Type B pancreatic cell (in vitro differentiated cells): ENCODE measurements at regions not wholly inside any gene's neighbourhood (a gene's known extent, or its start where the extent isn't known, plus 50 kb on each side); places are given as distances from the start of the nearest gene placed in this dataset.

Source experiments
- DNase-seq: peaks from one replicate; pipeline ENCODE4 v3.0.0; 2021; ENCODE audit warnings: mixed read lengths; ENCODE audit not compliant: unreplicated experiment; ENCODE audit errors: extremely low spot score
- H3K27ac Mint-ChIP-seq: 2 replicates; pipeline ENCODE4 v1.8.0; 2021; ENCODE audit warnings: mild to moderate bottlenecking, mixed read lengths
- H3K27me3 Mint-ChIP-seq: 2 replicates; pipeline ENCODE4 v1.8.0; 2021; ENCODE audit warnings: mixed read lengths
- H3K36me3 Mint-ChIP-seq: 2 replicates; pipeline ENCODE4 v1.8.0; 2021; ENCODE audit warnings: mixed read lengths
- H3K4me1 Mint-ChIP-seq: one replicate; pipeline ENCODE4 v1.8.0; 2021; ENCODE audit warnings: mixed read lengths; ENCODE audit not compliant: unreplicated experiment
- H3K4me3 Mint-ChIP-seq: 2 replicates; pipeline ENCODE4 v1.8.0; 2021; ENCODE audit warnings: mild to moderate bottlenecking, mixed read lengths
- H3K9me3 Mint-ChIP-seq: 2 replicates; pipeline ENCODE4 v1.8.0; 2021; ENCODE audit warnings: mixed read lengths
- TF ChIP-seq, protein P1 (sequence below): fragments of 200-600 bp; sonication (generic); conservative IDR thresholded peaks from 2 replicates; pipeline ENCODE4 v1.5.0; 2021; ENCODE audit warnings: antibody characterized with exemption, mild to moderate bottlenecking

DNA sequence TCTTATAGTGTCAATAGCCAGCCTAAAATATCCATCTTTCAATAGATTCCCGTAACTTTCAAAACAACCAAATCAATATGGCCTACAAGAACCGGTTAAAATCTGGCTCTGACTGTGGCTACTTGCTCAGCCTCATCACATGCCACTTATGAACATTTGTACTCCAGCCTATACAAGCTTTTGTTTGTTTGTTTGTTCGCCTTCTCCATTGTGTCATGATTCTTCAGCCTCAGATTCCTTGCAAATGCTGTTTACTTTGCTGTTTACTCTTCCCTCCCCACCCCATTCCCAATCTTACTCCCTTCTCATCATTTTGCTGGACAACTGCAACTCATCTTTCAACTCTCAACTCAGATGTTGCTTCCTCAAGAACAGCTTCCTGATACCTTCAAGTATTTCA, 161.2 kb downstream of the CAPZA3 start:
- no peak overlapping the region for H3K27ac Mint-ChIP-seq
- H3K4me1 Mint-ChIP-seq: no peaks in the 10 kb centered on the region
- H3K9me3 Mint-ChIP-seq: peaks cover 7% of the 10 kb centered on the region
- no peak overlapping the region for H3K4me3 Mint-ChIP-seq
- no peaks in the 10 kb centered on the region for H3K36me3 Mint-ChIP-seq
- no peak for DNase-seq
- TF ChIP-seq, protein P1, sequence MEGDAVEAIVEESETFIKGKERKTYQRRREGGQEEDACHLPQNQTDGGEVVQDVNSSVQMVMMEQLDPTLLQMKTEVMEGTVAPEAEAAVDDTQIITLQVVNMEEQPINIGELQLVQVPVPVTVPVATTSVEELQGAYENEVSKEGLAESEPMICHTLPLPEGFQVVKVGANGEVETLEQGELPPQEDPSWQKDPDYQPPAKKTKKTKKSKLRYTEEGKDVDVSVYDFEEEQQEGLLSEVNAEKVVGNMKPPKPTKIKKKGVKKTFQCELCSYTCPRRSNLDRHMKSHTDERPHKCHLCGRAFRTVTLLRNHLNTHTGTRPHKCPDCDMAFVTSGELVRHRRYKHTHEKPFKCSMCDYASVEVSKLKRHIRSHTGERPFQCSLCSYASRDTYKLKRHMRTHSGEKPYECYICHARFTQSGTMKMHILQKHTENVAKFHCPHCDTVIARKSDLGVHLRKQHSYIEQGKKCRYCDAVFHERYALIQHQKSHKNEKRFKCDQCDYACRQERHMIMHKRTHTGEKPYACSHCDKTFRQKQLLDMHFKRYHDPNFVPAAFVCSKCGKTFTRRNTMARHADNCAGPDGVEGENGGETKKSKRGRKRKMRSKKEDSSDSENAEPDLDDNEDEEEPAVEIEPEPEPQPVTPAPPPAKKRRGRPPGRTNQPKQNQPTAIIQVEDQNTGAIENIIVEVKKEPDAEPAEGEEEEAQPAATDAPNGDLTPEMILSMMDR: no peak
- no peaks in the 10 kb centered on the region for H3K27me3 Mint-ChIP-seq

DNA sequence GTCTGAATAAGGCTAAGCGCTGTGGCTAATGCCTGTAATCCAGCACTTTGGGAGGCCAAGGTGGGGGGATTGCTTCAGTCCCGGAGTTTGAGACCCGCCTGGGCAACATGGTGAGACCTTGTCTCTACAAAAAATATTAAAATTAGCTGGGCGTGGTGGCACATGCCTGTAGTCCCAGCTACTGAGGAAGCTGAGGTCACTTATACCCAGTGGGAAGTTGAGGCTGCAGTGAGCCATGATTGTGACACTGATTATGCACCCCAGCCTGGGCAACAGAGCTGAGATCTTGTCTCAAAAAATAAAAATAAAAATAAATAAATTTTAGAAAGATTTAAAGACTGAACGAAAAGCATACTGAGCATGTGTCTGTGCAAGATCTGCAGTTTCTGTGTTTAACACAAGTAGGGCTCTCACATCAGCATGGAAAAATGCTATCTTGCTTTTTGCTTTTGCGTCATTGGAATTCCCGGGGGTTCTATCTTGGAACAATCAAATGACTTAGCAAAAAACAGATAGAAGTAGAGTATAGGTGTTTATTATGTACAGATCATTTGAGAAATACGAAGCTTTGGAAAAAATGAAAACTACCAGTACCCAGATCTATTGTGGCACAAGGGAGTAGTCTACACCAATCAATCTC, 161.9 kb downstream of the CAPZA3 start:
- H3K4me3 Mint-ChIP-seq: no peak overlapping the region
- H3K4me1 Mint-ChIP-seq: no peaks in the 10 kb centered on the region
- H3K27me3 Mint-ChIP-seq: no peaks in the 10 kb centered on the region
- no peaks in the 10 kb centered on the region for H3K36me3 Mint-ChIP-seq
- TF ChIP-seq, protein P1: no peak
- no peak for DNase-seq
- H3K27ac Mint-ChIP-seq: no peak overlapping the region
- H3K9me3 Mint-ChIP-seq: peaks cover 3% of the 10 kb centered on the region

DNA sequence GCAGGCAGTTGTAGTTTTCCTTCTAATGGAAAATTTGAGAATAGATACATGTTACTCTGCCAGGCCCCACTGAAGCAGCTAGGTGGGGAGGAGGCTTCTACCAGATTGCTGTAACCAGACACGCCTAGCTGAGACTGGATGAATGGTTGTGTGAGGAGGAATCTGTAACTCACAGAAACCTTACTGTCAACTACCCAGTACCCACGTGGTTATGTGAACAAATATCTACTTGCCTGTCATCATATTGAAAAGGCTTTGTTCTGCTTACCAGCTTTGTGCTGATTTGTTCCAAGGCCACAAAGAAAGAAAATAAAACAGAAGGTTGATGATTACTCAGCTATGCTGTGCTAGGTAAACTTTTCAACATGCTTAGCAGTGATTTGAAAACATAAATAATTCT, 167.2 kb downstream of the CAPZA3 start:
- no peaks in the 10 kb centered on the region for H3K9me3 Mint-ChIP-seq
- no peak for DNase-seq
- TF ChIP-seq, protein P1: no peak
- H3K4me1 Mint-ChIP-seq: peaks cover 5% of the 10 kb centered on the region
- H3K4me3 Mint-ChIP-seq: no peak overlapping the region
- no peaks in the 10 kb centered on the region for H3K36me3 Mint-ChIP-seq
- H3K27me3 Mint-ChIP-seq: no peaks in the 10 kb centered on the region
- H3K27ac Mint-ChIP-seq: no peak overlapping the region

DNA sequence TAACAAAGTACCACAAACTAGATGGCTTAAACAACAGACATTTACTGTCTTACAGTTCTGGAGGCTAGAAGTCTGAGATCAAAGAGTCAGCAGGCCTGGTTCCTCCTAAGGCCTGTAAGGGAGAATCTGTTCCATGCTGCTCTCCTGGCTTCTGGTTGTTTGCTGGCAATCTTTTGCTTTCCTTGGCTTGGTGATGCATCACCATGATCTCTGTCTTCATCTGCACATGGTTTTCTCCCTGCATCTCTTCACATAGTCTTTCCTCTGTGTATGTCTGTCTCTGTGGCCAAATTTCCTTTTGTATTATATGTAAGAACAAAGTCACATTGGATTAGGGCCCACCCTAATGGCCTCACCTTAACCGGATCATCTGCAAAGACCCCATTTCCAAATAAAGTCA, 168.5 kb downstream of the CAPZA3 start:
- TF ChIP-seq, protein P1: no peak
- Mint-ChIP-seq H3K27ac (no peak overlapping the region), H3K9me3 (no peaks in the 10 kb centered on the region), H3K4me3 (no peak overlapping the region), H3K36me3 (no peaks in the 10 kb centered on the region), H3K27me3 (no peaks in the 10 kb centered on the region), H3K4me1 (peaks cover 5% of the 10 kb centered on the region)
- DNase-seq: no peak

DNA sequence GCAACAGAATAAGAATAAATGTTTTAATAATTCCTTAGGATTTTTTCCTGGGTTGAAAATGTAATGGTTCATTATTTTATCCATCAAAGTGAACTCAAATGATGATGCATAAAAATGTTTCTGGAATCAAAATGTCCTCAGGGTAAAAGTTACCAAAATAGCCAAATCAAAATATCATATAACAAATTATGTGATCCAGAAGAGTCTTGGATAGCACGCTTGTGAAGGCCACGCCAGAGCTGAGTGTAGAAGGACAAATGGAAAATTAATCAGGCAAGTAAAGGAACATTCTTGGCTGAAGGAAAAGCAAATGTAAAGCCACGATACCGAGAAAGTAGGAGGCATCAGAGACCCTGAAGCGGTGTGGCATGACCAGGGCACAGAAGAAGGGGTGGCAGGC, 169.2 kb downstream of the CAPZA3 start:
- H3K9me3 Mint-ChIP-seq: no peaks in the 10 kb centered on the region
- no peak overlapping the region for H3K4me3 Mint-ChIP-seq
- no peaks in the 10 kb centered on the region for H3K27me3 Mint-ChIP-seq
- peaks cover 5% of the 10 kb centered on the region for H3K4me1 Mint-ChIP-seq
- no peaks in the 10 kb centered on the region for H3K36me3 Mint-ChIP-seq
- TF ChIP-seq, protein P1: no peak
- no peak overlapping the region for H3K27ac Mint-ChIP-seq
- DNase-seq: no peak

DNA sequence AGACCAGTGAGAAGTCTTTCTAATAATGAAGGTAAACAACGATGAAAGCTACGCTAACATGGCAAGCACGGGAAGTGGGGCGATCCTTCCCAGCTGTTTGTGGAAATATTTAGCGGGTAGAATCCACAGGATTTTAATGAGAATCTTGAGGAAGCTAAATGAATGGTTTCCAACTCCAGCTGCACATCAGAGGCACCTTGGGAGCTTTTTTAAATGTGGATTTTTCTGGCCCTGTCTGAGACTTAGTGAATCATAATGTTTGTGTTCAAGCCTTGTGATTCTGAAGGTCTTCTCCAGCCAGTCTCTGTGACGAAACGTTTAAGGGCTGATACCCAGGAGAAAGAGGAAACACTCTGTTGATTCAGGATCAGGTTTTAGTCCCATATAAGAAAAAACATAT, 169.8 kb downstream of the CAPZA3 start:
- Mint-ChIP-seq H3K4me1 (peaks cover 5% of the 10 kb centered on the region), H3K27ac (no peak overlapping the region), H3K27me3 (no peaks in the 10 kb centered on the region), H3K36me3 (no peaks in the 10 kb centered on the region), H3K4me3 (no peak overlapping the region), H3K9me3 (no peaks in the 10 kb centered on the region)
- TF ChIP-seq, protein P1: no peak
- DNase-seq: no peak
